ENCODE measurements at regions not wholly inside any gene's neighbourhood (a gene's known extent, or its start where the extent isn't known, plus 50 kb on each side); places are given as distances from the start of the nearest gene placed in this dataset.

DNA sequence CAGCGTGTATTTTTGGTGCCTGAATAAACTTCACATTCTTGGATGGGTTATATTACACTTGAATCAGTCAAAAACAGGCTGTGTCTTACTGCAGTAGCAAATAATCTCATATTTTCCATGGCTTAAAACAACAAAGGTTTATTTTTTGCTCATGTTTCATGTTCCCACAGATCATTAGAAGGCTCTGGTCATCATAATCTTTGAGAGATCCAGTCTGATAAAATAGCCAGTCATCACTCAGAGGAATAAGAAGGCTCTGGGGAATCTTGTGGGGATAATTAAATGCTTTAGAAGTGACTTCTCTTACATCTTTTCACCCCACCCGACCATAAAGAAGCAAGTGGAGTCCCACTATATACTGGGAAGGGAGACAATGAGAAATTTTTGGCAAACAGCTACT is 417.7 kb downstream of the PSAT1 start:
- TF ChIP-seq CTCF (IDR thresholded peaks at IDR 0.05 in 4 of 5, conservative IDR thresholded peaks at IDR 0.05 in 1 of 5) (no peak), POLR2A (IDR thresholded peaks at IDR 0.05) (no peak)

Measured in gastrocnemius medialis (tissue), 4 donors.